Ishikawa (cell line): ENCODE measurements at regions not wholly inside any gene's neighbourhood (a gene's known extent, or its start where the extent isn't known, plus 50 kb on each side); places are given as distances from the start of the nearest gene placed in this dataset.

Experiments
- CEBPB ChIP-seq: IDR thresholded peaks from 2 replicates; pipeline ENCODE4 v1.6.1; 2012
- CREB1 ChIP-seq: IDR thresholded peaks from 2 replicates; pipeline ENCODE4 v1.6.1; 2012; ENCODE audit warnings: low read depth
- EGR1 ChIP-seq: IDR thresholded peaks from 2 replicates; pipeline ENCODE4 v1.6.1; 2012
- EP300 ChIP-seq: IDR thresholded peaks from 2 replicates; pipeline ENCODE4 v1.6.1; 2012; ENCODE audit warnings: borderline replicate concordance
- FOXM1 ChIP-seq: IDR thresholded peaks from 2 replicates; pipeline ENCODE4 v1.6.1; 2012; ENCODE audit warnings: low read depth, borderline replicate concordance
- NFIC ChIP-seq: IDR thresholded peaks from 2 replicates; pipeline ENCODE4 v1.6.1; 2012
- RAD21 ChIP-seq: IDR thresholded peaks from 2 replicates; pipeline ENCODE4 v1.6.1; 2012; ENCODE audit warnings: low read depth
- TAF1 ChIP-seq: IDR thresholded peaks from 2 replicates; pipeline ENCODE4 v1.6.1; 2012; ENCODE audit warnings: low read depth, mild to moderate bottlenecking
- TCF12 ChIP-seq: IDR thresholded peaks from 2 replicates; pipeline ENCODE4 v1.6.1; 2012; ENCODE audit warnings: low read depth
- TEAD4 ChIP-seq: IDR thresholded peaks from 2 replicates; pipeline ENCODE4 v1.6.1; 2012
- USF1 ChIP-seq: IDR thresholded peaks from 2 replicates; pipeline ENCODE4 v1.6.1; 2012
- YY1 ChIP-seq: IDR thresholded peaks from 2 replicates; pipeline ENCODE4 v1.6.1; 2012; ENCODE audit warnings: low read depth
- ZBTB7A ChIP-seq: IDR thresholded peaks from 2 replicates; pipeline ENCODE4 v1.6.1; 2012; ENCODE audit warnings: low read depth
- TF ChIP-seq, protein P1 (sequence below): IDR thresholded peaks from 2 replicates; pipeline ENCODE4 v1.6.1; 2012; ENCODE audit warnings: low read depth, mild to moderate bottlenecking
- TF ChIP-seq, protein P2 (sequence below): IDR thresholded peaks from 2 replicates; pipeline ENCODE4 v1.6.1; 2012

DNA sequence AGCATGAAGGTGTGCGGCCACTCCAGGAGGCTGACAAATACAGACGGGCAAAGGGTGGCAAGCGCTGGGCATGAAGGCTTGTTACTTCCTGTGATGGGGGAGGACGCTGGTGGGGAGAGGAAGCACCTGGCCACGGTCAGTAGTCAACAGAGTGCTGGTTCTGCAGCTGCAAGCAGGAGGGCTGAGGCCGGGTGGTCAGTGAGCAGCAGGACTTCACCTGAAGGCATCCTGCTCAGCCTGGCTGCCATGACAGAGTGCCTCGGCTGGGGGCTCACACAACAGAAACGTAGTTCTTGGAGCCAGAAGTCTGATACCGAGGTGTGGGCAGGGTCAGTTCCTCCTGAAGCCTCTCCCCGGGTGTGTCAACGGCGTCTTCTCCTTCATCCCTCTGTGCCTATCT is 118.6 kb upstream of the IRX4 start:
- no peak for TF ChIP-seq TCF12
- no peak for TF ChIP-seq EP300
- TF ChIP-seq CREB1, result no peak
- TF ChIP-seq, protein P1, sequence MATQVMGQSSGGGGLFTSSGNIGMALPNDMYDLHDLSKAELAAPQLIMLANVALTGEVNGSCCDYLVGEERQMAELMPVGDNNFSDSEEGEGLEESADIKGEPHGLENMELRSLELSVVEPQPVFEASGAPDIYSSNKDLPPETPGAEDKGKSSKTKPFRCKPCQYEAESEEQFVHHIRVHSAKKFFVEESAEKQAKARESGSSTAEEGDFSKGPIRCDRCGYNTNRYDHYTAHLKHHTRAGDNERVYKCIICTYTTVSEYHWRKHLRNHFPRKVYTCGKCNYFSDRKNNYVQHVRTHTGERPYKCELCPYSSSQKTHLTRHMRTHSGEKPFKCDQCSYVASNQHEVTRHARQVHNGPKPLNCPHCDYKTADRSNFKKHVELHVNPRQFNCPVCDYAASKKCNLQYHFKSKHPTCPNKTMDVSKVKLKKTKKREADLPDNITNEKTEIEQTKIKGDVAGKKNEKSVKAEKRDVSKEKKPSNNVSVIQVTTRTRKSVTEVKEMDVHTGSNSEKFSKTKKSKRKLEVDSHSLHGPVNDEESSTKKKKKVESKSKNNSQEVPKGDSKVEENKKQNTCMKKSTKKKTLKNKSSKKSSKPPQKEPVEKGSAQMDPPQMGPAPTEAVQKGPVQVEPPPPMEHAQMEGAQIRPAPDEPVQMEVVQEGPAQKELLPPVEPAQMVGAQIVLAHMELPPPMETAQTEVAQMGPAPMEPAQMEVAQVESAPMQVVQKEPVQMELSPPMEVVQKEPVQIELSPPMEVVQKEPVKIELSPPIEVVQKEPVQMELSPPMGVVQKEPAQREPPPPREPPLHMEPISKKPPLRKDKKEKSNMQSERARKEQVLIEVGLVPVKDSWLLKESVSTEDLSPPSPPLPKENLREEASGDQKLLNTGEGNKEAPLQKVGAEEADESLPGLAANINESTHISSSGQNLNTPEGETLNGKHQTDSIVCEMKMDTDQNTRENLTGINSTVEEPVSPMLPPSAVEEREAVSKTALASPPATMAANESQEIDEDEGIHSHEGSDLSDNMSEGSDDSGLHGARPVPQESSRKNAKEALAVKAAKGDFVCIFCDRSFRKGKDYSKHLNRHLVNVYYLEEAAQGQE, result no peak
- TF ChIP-seq YY1, result no peak
- no peak for TF ChIP-seq USF1
- no peak for TF ChIP-seq CEBPB
- TF ChIP-seq, protein P2, sequence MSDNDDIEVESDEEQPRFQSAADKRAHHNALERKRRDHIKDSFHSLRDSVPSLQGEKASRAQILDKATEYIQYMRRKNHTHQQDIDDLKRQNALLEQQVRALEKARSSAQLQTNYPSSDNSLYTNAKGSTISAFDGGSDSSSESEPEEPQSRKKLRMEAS, result no peak
- no peak for TF ChIP-seq FOXM1
- no peak for TF ChIP-seq TEAD4
- no peak for TF ChIP-seq TAF1
- TF ChIP-seq ZBTB7A, result no peak
- no peak for TF ChIP-seq NFIC
- no peak for TF ChIP-seq EGR1
- no peak for TF ChIP-seq RAD21

DNA sequence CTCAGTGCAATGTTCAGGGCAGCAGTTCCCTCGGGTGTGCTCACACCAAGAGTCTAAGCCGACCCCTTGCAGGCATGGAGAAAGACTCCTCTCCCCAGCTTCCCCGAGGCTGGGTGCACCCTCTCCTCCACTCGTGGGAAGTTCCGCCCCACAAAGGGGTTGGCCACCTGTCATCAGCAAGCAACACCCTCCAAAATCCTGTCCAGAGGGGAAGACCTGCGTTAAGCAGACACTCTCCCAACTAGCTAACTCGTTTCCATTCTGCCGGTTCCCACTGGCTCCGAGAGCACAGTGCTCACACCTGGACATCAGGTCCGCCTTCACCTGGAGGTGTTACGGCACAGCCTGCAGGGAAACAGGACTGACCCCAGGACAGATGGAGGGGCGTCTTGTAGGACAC is 117.9 kb upstream of the IRX4 start:
- TF ChIP-seq ZBTB7A, result no peak
- TF ChIP-seq YY1, result no peak
- no peak for TF ChIP-seq TCF12
- TF ChIP-seq FOXM1, result no peak
- TF ChIP-seq RAD21, result no peak
- no peak for TF ChIP-seq EGR1
- no peak for TF ChIP-seq NFIC
- no peak for TF ChIP-seq TEAD4
- TF ChIP-seq, protein P2, result no peak
- TF ChIP-seq, protein P1, result no peak
- no peak for TF ChIP-seq CREB1
- no peak for TF ChIP-seq EP300
- no peak for TF ChIP-seq USF1
- no peak for TF ChIP-seq TAF1
- no peak for TF ChIP-seq CEBPB

- no peak for TF ChIP-seq ZBTB7A
- no peak for TF ChIP-seq RAD21
Measured at GRCh38 chr5:1999794-2000193, 117.1 kb upstream of the IRX4 start.

GRCh38 chr5:1998716-1999317 is 116.1 kb upstream of the IRX4 start:
- no peak for TF ChIP-seq EGR1
- TF ChIP-seq, protein P2, result no peak
- TF ChIP-seq CREB1, result no peak
- TF ChIP-seq YY1, result no peak
- TF ChIP-seq CEBPB, result no peak

DNA sequence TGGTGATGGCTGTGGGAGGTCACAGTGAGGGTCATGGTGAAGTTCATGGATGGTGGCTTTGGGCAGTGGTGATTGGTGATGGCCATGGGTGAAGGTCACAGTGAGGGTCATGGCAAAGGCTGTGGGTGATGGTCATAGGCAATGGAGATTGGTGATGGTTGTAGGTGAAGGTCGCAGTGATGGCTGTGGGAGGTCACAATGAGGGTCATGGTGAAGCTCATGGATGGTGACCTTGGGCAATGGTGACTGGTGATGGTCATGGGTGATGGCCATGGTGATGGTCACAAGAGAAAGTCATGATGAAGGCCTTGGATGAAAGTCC is 115.6 kb upstream of the IRX4 start:
- TF ChIP-seq NFIC (no peak), CEBPB (no peak), EGR1 (no peak), USF1 (no peak)

DNA sequence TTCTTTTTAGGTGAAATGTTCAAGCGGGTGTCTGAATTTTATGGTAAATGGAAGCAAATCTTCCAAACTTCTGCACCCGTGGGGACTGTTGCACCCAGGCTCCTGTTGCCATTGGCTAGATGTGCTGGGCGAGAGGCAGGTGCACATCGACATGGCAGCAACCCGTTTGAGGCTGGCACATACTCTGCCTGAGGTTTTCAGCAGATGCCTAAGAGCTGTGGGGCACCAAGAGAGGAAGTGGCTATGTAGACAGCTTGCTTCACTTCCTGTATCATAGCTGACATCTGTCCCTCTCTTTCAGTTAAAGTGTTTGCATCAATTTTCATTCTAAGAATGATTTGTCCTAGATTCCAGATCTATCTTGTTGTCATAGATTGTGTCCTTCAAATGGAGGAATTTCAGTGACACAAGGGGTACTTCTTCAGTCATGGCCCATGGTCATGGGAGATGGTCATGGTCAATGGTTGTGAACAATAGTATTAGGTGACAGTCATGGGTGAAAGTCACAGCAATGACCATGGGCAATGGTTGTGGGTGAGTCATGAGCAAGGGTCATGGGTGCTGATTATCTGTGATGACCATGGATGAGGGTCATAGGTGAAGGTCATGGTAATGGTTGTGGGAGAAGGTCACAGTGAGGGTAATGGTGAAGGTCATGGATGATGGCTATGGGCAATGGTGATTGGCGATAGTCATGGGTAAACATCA is 115.1 kb upstream of the IRX4 start:
- no peak for TF ChIP-seq ZBTB7A
- TF ChIP-seq NFIC, result no peak
- TF ChIP-seq TCF12, result no peak
- TF ChIP-seq EP300, result no peak
- no peak for TF ChIP-seq USF1
- TF ChIP-seq, protein P1, result no peak
- no peak for TF ChIP-seq CREB1
- TF ChIP-seq, protein P2, result no peak
- no peak for TF ChIP-seq RAD21
- TF ChIP-seq CEBPB, result no peak
- TF ChIP-seq EGR1, result no peak
- no peak for TF ChIP-seq TEAD4
- no peak for TF ChIP-seq TAF1
- no peak for TF ChIP-seq FOXM1
- no peak for TF ChIP-seq YY1
